Mammary epithelial cell (primary cell): ENCODE measurements at regions not wholly inside any gene's neighbourhood (a gene's known extent, or its start where the extent isn't known, plus 50 kb on each side); places are given as distances from the start of the nearest gene placed in this dataset.

Experiments used
- EZH2 ChIP-seq: IDR thresholded peaks from 2 replicates; pipeline ENCODE4 v1.6.1; 2012; ENCODE audit warnings: low read length, inconsistent platforms, borderline replicate concordance
- TF ChIP-seq, protein P1 (sequence below), 2 donors: IDR thresholded peaks in 1 of 2; conservative IDR thresholded peaks in 1 of 2; 2 replicates each; pipeline ENCODE4 v1.5.1; 2011 to 2012; ENCODE audit warnings: inconsistent platforms in 2 of 2, low read length in 2 of 2, mild to moderate bottlenecking in 2 of 2, control low read depth in 1 of 2, low read depth in 1 of 2; ENCODE audit not compliant: insufficient read depth in 1 of 2; ENCODE audit errors: extremely low read depth in 1 of 2

DNA sequence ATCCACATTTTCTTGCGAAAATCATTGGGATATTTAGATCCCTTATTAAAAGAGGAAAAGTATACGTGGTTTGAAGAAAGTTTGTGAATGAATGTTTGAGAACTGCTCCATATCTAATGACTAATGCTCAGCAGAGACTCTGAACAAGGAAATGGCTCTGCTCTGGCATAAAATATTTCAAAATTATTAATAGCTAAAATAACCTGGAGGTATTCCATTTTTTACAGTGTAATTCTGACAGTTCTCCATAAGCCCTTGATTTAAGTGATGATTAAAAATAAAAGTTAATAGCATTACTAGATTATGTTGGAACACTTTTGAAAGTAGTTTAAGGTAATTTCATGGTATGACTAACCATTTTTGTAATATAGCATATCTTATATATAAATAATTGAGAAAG lies 1276.9 kb upstream of the TENM3 start:
- TF ChIP-seq, protein P1, sequence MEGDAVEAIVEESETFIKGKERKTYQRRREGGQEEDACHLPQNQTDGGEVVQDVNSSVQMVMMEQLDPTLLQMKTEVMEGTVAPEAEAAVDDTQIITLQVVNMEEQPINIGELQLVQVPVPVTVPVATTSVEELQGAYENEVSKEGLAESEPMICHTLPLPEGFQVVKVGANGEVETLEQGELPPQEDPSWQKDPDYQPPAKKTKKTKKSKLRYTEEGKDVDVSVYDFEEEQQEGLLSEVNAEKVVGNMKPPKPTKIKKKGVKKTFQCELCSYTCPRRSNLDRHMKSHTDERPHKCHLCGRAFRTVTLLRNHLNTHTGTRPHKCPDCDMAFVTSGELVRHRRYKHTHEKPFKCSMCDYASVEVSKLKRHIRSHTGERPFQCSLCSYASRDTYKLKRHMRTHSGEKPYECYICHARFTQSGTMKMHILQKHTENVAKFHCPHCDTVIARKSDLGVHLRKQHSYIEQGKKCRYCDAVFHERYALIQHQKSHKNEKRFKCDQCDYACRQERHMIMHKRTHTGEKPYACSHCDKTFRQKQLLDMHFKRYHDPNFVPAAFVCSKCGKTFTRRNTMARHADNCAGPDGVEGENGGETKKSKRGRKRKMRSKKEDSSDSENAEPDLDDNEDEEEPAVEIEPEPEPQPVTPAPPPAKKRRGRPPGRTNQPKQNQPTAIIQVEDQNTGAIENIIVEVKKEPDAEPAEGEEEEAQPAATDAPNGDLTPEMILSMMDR (conservative IDR thresholded peaks at IDR 0.05 in 1 of 2, IDR thresholded peaks at IDR 0.05 in 1 of 2; ENCODE audit: extremely low read depth in 1 of 2, insufficient read depth in 1 of 2, low read depth in 1 of 2, low read length in 2 of 2) = no peak
- TF ChIP-seq EZH2 = no peak
